Suprapubic skin (tissue), 4 donors: ENCODE measurements at regions not wholly inside any gene's neighbourhood (a gene's known extent, or its start where the extent isn't known, plus 50 kb on each side); places are given as distances from the start of the nearest gene placed in this dataset.

ENCODE experiments used
- CTCF ChIP-seq, 2 donors: fragments of 200-600 bp in 1 of 2; fragments of 450-650 bp in 1 of 2; sonication (generic) in 1 of 2; IDR thresholded peaks; one replicate each; pipeline ENCODE4 v1.5.1; 2016 to 2019; ENCODE audit warnings: antibody characterized with exemption in 2 of 2, mild to moderate bottlenecking in 1 of 2, moderate library complexity in 1 of 2
- EP300 ChIP-seq: sonication (generic); formaldehyde crosslinking; IDR thresholded peaks from one replicate; pipeline ENCODE4 v1.6.1; 2017; ENCODE audit warnings: antibody characterized with exemption
- POLR2A ChIP-seq, 2 donors: fragments of 450-650 bp; IDR thresholded peaks; one replicate each; pipeline ENCODE4 v1.6.1; 2017; ENCODE audit warnings: antibody characterized with exemption in 2 of 2, mild to moderate bottlenecking in 2 of 2, moderate library complexity in 2 of 2
- POLR2AphosphoS5 ChIP-seq, 3 donors: sonication (generic); formaldehyde crosslinking; IDR thresholded peaks; one replicate each; pipeline ENCODE4 v1.6.1; 2017; ENCODE audit warnings: antibody characterized with exemption in 3 of 3

- TF ChIP-seq POLR2AphosphoS5 (IDR thresholded peaks at IDR 0.05), result no peak
- TF ChIP-seq POLR2A (IDR thresholded peaks at IDR 0.05), result no peak
- TF ChIP-seq CTCF (IDR thresholded peaks at IDR 0.05), result no peak
- TF ChIP-seq EP300, result no peak
These were observed 160.8 kb upstream of the BMP4 start for GRCh38 chr14:54117396-54117795.
